ENCODE measurements at regions not wholly inside any gene's neighbourhood (a gene's known extent, or its start where the extent isn't known, plus 50 kb on each side); places are given as distances from the start of the nearest gene placed in this dataset.

GRCh38 chr19:31121501-31121900 lies 227.7 kb downstream of the TSHZ3 start:
- CTCF ChIA-PET = no interaction called here
- ATAC-seq = no peak; the same call in 1 of the 2 replicates
- Histone ChIP-seq H3K27me3 (ENCODE audit: control insufficient read depth, insufficient read depth, low read length) (no peaks in the 10 kb centered on the region), H3K4me3 (ENCODE audit: low read depth in 2 of 2, low read length in 2 of 2) (no peak overlapping the region), H3K4me1 (ENCODE audit: control insufficient read depth, insufficient read depth, low read length) (no peaks in the 10 kb centered on the region), H3K36me3 (ENCODE audit: control insufficient read depth, insufficient read depth, low read length) (no peaks in the 10 kb centered on the region), H3K9me3 (ENCODE audit: control insufficient read depth, insufficient read depth, low read depth, low read length) (no peaks in the 10 kb centered on the region), H3K27ac (ENCODE audit: low read length) (no peak overlapping the region; the same call in 1 of the 2 replicates)
- in situ Hi-C loops (cut with HindIII; ENCODE audit: low pct_unique_long_range_greater_than_20kb, low sequenced_read_pairs) (no loop called here), intact Hi-C loops (cut with micrococcal nuclease; ENCODE audit: unreplicated experiment) (no loop called here)
- no TSS peak for BruUV-seq (replicated peaks)
- POLR2A ChIA-PET = no interaction called here
- no peak for DNase-seq (ENCODE audit: low read depth, low spot score)
- no peak for TF ChIP-seq SIN3A (IDR thresholded peaks at IDR 0.05; ENCODE audit: borderline replicate concordance, insufficient read depth, low read depth, low read length)
- TF ChIP-seq REST (IDR thresholded peaks at IDR 0.05; ENCODE audit: insufficient read depth in 1 of 2, low read depth in 2 of 2, low read length in 1 of 2) = no peak
- TF ChIP-seq CTCF (IDR thresholded peaks at IDR 0.05) = no peak
- TF ChIP-seq TCF7L2 (IDR thresholded peaks at IDR 0.05; ENCODE audit: low read depth, low read length) = no peak
- TF ChIP-seq POLR2AphosphoS5 (IDR thresholded peaks at IDR 0.05; ENCODE audit: low read depth, low read length) = no peak

- TF ChIP-seq SIN3A (IDR thresholded peaks at IDR 0.05; ENCODE audit: borderline replicate concordance, insufficient read depth, low read depth, low read length) (no peak), POLR2AphosphoS5 (IDR thresholded peaks at IDR 0.05; ENCODE audit: low read depth, low read length) (no peak), CTCF (IDR thresholded peaks at IDR 0.05) (no peak), REST (IDR thresholded peaks at IDR 0.05; ENCODE audit: insufficient read depth in 1 of 2, low read depth in 2 of 2, low read length in 1 of 2) (no peak), TCF7L2 (IDR thresholded peaks at IDR 0.05; ENCODE audit: low read depth, low read length) (no peak)
- Histone ChIP-seq H3K36me3 (ENCODE audit: control insufficient read depth, insufficient read depth, low read length) (no peaks in the 10 kb centered on the region), H3K4me3 (ENCODE audit: low read depth in 2 of 2, low read length in 2 of 2) (no peak overlapping the region), H3K27me3 (ENCODE audit: control insufficient read depth, insufficient read depth, low read length) (no peaks in the 10 kb centered on the region), H3K9me3 (ENCODE audit: control insufficient read depth, insufficient read depth, low read depth, low read length) (no peaks in the 10 kb centered on the region), H3K4me1 (ENCODE audit: control insufficient read depth, insufficient read depth, low read length) (no peaks in the 10 kb centered on the region), H3K27ac (ENCODE audit: low read length) (no peak overlapping the region; the same call in 1 of the 2 replicates)
- intact Hi-C loops (cut with micrococcal nuclease; ENCODE audit: unreplicated experiment) = no loop called here
- DNase-seq (ENCODE audit: low read depth, low spot score) (no peak), ATAC-seq (no peak)
- no TSS peak for BruUV-seq (replicated peaks)
- ChIA-PET CTCF (no interaction called here), POLR2A (no interaction called here)
- in situ Hi-C loops (cut with HindIII; ENCODE audit: low pct_unique_long_range_greater_than_20kb, low sequenced_read_pairs) = no loop called here
Observed at GRCh38 chr19:31120952-31121351, 228.3 kb downstream of the TSHZ3 start.

Data from Panc1 (cell line).